Posterior cingulate gyrus (tissue), 11 donors: ENCODE measurements at regions not wholly inside any gene's neighbourhood (a gene's known extent, or its start where the extent isn't known, plus 50 kb on each side); places are given as distances from the start of the nearest gene placed in this dataset.

Source experiments
- DNase-seq, 10 donors: peaks; one replicate each; pipeline versions ENCODE4 v3.0.0 to v3.0.0-alpha.2; 2020 to 2021; ENCODE audit warnings: mixed read lengths in 3 of 10
- intact Hi-C: fragments of 100-400 bp; cut with DNase I; formaldehyde crosslinking; loops from one replicate; pipeline ENCODE4 v1.15.1; 2023

DNA sequence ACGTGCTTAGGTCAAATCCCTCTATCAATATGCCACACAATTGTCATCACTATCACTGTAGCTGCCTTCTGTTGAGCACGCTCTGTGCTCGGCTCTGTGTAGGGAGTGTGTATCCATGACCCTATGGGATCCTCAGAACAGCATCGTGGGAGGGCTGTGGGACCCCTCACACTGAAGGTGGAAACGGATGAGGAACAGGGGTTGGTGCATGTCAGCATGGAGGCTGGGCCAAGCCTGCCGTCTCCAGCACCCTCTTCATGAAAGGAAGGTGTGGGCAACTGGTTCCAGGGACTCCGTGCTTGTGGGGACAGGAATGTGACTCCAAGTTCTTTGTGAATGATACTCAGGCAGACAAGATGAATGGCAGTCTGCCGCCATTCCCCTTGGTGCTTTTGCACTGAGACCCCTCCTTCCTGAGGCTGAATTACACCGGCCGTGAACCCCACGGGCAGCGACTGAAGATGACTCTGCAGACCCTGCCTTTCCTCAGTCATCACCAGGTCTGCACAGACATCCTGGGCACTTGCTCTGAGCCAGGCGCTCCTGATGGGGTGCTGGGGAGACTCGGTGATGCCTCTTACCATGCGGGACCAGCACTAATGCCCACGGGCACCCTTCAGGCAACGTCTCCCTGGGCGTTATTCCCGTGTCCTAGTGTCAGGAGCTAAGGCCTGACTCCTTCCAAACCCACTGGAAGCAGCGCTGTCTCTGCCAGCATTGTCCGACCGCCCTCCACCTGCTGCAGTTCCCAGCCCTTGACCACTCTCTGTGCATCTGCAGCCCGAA, 495.2 kb downstream of the TCERG1L start:
- intact Hi-C loops, result no loop called here
- peak in 1 of 10 donors; percentile 27 for DNase-seq

DNA sequence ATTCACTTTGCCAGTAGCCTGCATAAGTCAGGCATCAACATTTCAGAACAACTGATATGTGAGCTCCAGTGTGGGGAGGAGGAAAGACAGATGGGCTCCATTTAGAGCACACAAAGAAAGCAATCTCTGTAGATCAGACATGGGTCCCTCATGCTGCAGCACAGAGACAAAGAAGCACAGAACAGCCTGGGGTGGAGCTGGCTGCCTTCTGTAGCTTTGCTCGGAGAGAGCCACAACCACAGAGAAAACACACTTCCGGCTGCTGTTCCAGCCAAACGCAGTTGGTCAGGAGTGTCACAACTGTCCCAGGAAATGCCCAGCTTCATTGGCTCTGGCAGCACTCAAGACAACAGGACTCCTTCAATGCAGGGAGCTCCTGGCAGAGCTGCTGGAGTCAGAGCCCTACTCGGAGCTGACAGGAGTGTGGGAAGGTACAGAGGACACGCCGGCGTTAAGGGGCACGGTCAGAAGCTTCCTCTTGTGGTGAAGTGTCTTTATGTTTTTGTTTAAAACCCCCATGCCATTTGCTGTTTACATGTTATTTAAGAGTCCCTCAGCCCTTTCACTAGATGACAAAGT, 494.4 kb downstream of the TCERG1L start:
- DNase-seq, result peak in 1 of 10 donors; percentile 23
- intact Hi-C loops, result no loop called here

- DNase-seq, result no peak
- intact Hi-C loops, result no loop called here
These were observed 493.8 kb downstream of the TCERG1L start for GRCh38 chr10:130817674-130818073.

DNA sequence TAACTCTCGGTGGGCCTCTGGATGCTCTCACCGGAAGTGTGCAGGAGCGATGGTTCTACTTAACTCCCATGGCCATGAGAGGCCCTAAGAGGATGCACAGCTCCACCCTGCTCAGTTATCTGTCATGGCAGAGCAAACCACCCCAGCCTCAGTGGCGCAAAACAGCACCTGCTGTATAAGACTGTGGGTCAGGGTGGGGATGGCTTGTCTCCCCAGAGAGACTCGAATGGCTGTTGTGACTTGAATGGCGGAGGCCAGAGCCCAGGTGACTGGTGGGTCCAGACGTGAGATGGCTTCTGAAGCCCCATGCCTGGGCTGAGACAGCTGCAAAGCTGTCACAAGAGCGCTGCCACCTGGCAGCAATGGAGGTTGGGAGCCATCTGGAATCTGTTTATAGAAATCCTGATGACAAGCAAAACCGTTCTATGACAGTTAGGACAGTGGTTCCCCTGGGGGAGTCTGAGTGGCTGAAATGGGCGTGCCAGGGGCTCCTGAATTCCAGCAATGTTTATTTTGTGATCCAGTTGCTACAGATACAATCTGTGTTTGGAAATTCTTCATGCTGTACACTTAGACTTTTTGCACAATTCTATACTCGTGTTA, 490.5 kb downstream of the TCERG1L start:
- intact Hi-C loops, result no loop called here

DNA sequence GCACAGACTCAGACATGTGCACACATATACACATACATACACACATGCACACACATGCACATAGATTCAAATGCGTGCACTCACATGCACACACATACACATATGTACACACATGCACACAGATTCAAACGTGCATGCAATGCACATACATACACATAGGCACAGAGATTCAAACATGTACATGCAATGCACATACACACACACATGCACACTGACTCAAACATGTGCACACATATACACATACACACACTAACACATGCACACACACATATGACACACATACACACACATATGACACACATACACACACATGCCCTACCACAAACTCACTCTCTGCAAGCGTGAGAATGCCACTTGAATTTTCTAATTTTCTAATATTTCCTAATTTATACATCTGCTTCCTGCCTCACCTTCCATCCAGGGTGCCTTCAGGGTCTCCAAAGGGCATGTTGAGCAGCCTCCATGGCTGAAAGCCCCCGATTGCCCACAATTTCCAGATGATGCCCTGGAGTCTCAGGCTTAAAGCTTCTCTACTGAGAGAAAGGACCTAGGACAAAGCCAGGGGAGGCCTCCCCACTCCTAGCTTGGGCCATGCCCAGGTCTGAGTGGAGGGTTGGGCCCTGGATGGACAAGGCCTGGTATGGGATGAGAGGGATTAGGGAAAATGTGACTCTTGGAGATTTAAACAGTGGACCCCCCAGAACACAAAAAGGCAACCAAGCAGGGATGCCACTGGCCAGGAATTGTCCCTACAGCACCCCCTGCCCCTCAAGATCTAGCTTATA, 487.1 kb downstream of the TCERG1L start:
- no peak for DNase-seq
- intact Hi-C loops, result no loop called here

More for the DNA sequence above, 490.5 kb downstream of the TCERG1L start:
- peak in 1 of 10 donors; percentile 70 for DNase-seq

DNA sequence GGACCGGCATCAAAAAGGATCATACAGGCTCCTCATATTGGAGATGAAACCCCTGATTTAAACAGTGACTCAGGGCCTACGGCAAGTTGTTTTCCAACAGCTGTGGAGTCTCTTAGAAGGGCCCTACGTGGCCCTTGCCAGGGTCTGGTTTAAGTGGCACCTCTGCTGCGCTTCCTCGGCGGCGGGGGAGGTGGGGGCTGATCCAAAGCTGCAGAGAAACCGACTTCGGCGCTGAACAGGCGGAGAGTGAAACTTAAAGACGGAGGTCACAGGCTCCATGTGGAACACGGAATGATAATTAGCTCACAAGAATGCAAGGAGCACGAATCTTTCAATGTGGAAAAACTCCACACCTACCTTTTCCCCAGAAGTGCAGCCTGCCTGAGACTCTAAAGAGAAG, 477.9 kb downstream of the TCERG1L start:
- peak in 1 of 10 donors; percentile 61 for DNase-seq
- intact Hi-C loops, result no loop called here

DNA sequence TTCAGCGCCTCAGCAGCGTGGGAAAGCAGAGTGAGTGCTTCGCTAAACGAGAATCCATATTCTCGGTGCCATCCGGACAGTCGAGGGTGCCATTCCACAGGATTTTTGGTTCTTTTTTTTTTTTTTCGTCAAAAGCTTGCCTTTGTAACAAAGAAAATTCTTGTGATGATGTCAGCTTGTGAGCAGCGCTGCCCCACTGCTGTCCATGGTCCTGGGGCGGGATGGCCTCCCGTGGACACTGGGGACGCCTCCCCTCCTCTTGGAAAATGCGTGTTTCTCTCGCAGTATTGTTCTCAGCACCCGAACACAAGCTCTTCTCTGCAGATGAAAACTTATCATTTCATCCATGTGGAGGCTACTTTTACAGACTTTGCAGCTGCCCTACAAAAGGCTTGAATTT, 477.4 kb downstream of the TCERG1L start:
- no peak for DNase-seq
- intact Hi-C loops, result no loop called here

GRCh38 chr10:130834573-130834972, 476.9 kb downstream of the TCERG1L start:
- intact Hi-C loops, result no loop called here
- DNase-seq, result peak in 1 of 10 donors; percentile 57

GRCh38 chr10:130835068-130835467, 476.5 kb downstream of the TCERG1L start:
- intact Hi-C loops, result no loop called here
- peak in 1 of 10 donors; percentile 49 for DNase-seq

GRCh38 chr10:130836344-130836743, 475.2 kb downstream of the TCERG1L start:
- intact Hi-C loops, result no loop called here
- DNase-seq, result peak in 1 of 10 donors; percentile 63

DNA sequence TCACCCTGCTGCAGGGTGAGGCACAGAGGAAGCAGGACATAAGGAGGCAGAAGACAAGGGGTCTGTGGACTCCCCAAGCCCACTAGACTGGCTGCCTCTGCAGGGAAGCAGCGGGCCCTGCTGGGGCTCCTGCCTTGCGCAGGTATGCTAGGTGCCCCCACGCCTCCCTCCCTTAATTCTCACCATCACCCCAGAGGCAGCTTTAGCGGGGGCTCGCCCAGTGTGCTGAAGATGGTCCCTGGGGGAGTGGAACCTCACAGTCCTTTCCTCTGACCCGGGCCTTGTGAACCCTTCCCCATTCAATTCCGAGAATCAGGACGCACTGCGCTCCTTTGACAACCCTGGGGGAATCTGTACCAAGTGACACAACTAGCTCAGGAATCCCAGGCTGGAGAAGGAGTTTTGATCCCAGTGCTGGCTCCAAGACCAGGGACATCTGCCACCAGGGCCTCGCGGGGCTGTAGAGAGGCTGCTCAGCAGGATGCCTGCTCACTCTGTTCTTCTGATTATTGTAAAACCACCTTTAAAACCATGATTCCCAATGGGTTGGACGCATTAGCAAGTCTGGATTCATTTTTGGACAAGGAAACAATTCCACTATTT, 468.4 kb downstream of the TCERG1L start:
- intact Hi-C loops, result no loop called here
- peak in 1 of 10 donors; percentile 60 for DNase-seq

DNA sequence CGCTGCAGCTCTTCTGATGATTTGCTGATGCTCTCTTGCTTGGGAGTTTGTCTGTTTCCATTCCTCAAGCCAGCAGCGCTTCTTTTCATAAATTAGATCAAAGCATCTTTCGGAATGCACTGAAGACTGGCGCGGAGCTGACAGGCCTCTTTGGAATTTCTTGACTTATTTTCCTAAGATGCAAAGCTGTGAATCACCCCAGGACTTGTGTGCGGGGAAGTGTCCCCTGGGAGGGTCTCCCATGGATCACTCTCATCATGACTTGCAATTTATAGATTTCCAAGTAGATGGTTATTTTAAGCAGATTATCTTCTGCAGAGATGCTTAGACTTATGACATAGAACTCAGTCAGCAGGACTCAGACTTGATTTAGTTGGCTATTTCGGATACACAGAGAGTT, 467.2 kb downstream of the TCERG1L start:
- no peak for DNase-seq
- intact Hi-C loops, result no loop called here

- intact Hi-C loops, result no loop called here
- DNase-seq, result no peak
These were observed 464.4 kb downstream of the TCERG1L start for GRCh38 chr10:130847170-130847569.

DNA sequence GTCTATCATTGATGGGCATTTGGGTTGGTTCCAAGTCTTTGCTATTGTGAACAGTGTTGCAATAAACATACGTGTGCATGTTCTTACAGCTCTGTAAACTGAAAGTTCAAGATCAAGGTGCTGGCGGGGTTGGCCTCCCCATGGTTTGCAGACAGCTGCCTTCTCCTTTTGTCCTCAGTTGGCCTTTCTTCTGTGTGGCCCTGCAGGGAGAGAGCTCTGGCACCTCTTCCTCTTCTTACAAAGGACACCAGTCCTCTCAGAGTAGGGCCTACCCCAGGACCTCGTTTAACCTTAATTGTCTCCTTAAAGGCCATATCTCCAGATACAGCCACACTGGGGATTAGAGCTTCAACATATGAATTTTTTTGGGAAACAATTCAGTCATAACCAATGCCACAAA, 462.7 kb downstream of the TCERG1L start:
- DNase-seq, result no peak

GRCh38 chr10:130854151-130854550, 457.4 kb downstream of the TCERG1L start:
- intact Hi-C loops, result no loop called here
- no peak for DNase-seq

More for the DNA sequence above, 462.7 kb downstream of the TCERG1L start:
- intact Hi-C loops, result no loop called here

- no peak for DNase-seq
- intact Hi-C loops, result no loop called here
These were observed 453.8 kb downstream of the TCERG1L start for GRCh38 chr10:130857631-130858295.

- intact Hi-C loops, result no loop called here
These were observed 452.9 kb downstream of the TCERG1L start for GRCh38 chr10:130858626-130859025.

DNA sequence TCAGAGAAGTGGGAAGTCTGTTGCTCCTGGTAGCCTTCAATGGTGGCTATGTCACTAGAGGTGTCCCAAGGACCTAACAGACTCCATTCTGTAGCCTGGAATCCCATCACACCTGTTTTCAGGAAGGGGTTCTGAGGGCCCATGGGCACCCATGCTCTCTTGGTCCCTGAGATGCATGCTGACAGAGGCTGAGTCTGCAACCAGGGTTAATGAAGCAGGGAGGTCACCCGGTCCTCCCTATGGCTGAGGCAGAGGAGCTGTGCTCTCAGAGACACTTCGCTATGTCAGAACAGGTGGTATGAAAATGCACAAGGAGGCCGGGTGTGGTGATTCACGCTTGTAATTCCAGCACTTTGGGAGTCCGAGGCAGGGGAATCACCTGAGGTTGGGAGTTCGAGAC, 452.1 kb downstream of the TCERG1L start:
- intact Hi-C loops, result no loop called here

More at GRCh38 chr10:130858626-130859025, 452.9 kb downstream of the TCERG1L start:
- no peak for DNase-seq

DNA sequence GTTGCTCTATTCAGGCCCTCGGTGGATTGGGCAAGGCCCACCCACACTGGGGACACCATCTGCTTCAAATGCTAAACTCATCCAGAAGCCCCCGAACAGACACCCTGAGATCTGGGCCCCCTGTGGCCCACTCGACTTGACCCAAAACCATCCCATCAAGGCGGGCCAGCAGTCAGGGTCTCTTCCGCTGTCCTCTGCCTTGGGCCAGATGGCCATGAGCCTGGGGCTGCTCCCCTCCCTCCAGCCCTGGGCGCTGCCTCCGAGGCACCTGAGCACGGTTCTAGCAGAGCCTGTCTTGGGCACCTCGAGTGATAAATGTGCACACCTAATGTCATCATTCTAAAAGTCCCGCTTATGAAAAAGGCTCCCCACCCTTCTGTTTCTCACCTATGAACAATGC, 449.4 kb downstream of the TCERG1L start:
- no peak for DNase-seq
- intact Hi-C loops, result no loop called here

More for the DNA sequence above, 452.1 kb downstream of the TCERG1L start:
- no peak for DNase-seq

GRCh38 chr10:130862626-130863025, 448.9 kb downstream of the TCERG1L start:
- no peak for DNase-seq
- intact Hi-C loops, result no loop called here
